GM21381 (cell line): ENCODE measurements at regions not wholly inside any gene's neighbourhood (a gene's known extent, or its start where the extent isn't known, plus 50 kb on each side); places are given as distances from the start of the nearest gene placed in this dataset.
"Not testable (repeated sequence)": the region's sequence is repeated elsewhere in the genome, so short reads cannot be mapped to it uniquely, and the experiment has no call there.

Source experiments
- ATAC-seq: cut with Tn5 transposase; IDR thresholded peaks from one replicate; pipeline ENCODE4 v1.9.1; 2021; ENCODE audit warnings: mild to moderate bottlenecking, moderate library complexity; ENCODE audit not compliant: unreplicated experiment

GRCh38 chr6:50993941-50994720 lies 175.5 kb downstream of the TFAP2B start:
- ATAC-seq: no peak

- ATAC-seq: no peak
Observed at GRCh38 chr6:50995036-50995435, 176.4 kb downstream of the TFAP2B start.

- no peak for ATAC-seq
Observed at GRCh38 chr6:50998905-50999304, 180.2 kb downstream of the TFAP2B start.

- no peak for ATAC-seq
Observed at GRCh38 chr6:51001399-51001798, 182.7 kb downstream of the TFAP2B start.

- ATAC-seq: no peak
Observed at GRCh38 chr6:51004380-51004779, 185.7 kb downstream of the TFAP2B start.

GRCh38 chr6:51005779-51006178 lies 187.1 kb downstream of the TFAP2B start:
- ATAC-seq: no peak

- no peak for ATAC-seq
Observed at GRCh38 chr6:51007237-51007636, 188.6 kb downstream of the TFAP2B start.

GRCh38 chr6:51008693-51009092 lies 190.0 kb downstream of the TFAP2B start:
- not testable (repeated sequence) for ATAC-seq

- no peak for ATAC-seq
Observed at GRCh38 chr6:51013376-51013775, 194.7 kb downstream of the TFAP2B start.

GRCh38 chr6:51015394-51015793 lies 196.7 kb downstream of the TFAP2B start:
- no peak for ATAC-seq

- ATAC-seq: no peak
Observed at GRCh38 chr6:51016489-51016888, 197.8 kb downstream of the TFAP2B start.

GRCh38 chr6:51019806-51020205 lies 201.1 kb downstream of the TFAP2B start:
- no peak for ATAC-seq

GRCh38 chr6:51021171-51021570 lies 202.5 kb downstream of the TFAP2B start:
- no peak for ATAC-seq

- ATAC-seq: no peak
Observed at GRCh38 chr6:51024126-51024525, 205.5 kb downstream of the TFAP2B start.

- no peak for ATAC-seq
Observed at GRCh38 chr6:51025082-51025777, 206.6 kb downstream of the TFAP2B start.

- ATAC-seq: no peak
Observed at GRCh38 chr6:51027283-51028065, 208.8 kb downstream of the TFAP2B start.

- no peak for ATAC-seq
Observed at GRCh38 chr6:51028276-51028675, 209.6 kb downstream of the TFAP2B start.

- ATAC-seq: no peak
Observed at GRCh38 chr6:51029561-51029960, 210.9 kb downstream of the TFAP2B start.

- ATAC-seq: no peak
Observed at GRCh38 chr6:51045548-51045947, 226.9 kb downstream of the TFAP2B start.

GRCh38 chr6:51049288-51049982 lies 230.8 kb downstream of the TFAP2B start:
- ATAC-seq: no peak
